ENCODE measurements at regions not wholly inside any gene's neighbourhood (a gene's known extent, or its start where the extent isn't known, plus 50 kb on each side); places are given as distances from the start of the nearest gene placed in this dataset.

- no peak overlapping the region for H3K4me3 Mint-ChIP-seq
- peaks cover 7% of the 10 kb centered on the region for H3K9me3 Mint-ChIP-seq
- POLR2A ChIA-PET, result interaction anchor here (0.7 kb wide), 1 partner anchor 625 kb away, joined by 3 read pairs; no protein-coding TSS in a partner anchor
- no peaks in the 10 kb centered on the region for H3K27me3 Mint-ChIP-seq (ENCODE audit: low read depth)
- peaks cover 2% of the 10 kb centered on the region for H3K36me3 Mint-ChIP-seq
- CTCF ChIA-PET, result interaction anchor here (1.3 to 2.6 kb wide), 4 partner anchors 53 to 186 kb away, joined by 3 to 17 read pairs (median 5); no protein-coding TSS in a partner anchor
- DNase-seq (ENCODE audit: low spot score) (no peak), ATAC-seq (no peak)
- TF ChIP-seq AR (CRISPR knock-in tag; IDR thresholded peaks at IDR 0.05) (no peak), ZNF281 (CRISPR knock-in tag; IDR thresholded peaks at IDR 0.05) (no peak), MXD4 (CRISPR knock-in tag; IDR thresholded peaks at IDR 0.05; ENCODE audit: borderline replicate concordance) (no peak), E2F5 (CRISPR knock-in tag; IDR thresholded peaks at IDR 0.05) (no peak)
- H3K27ac Mint-ChIP-seq, result no peak overlapping the region
- H3K4me1 Mint-ChIP-seq, result peaks cover 18% of the 10 kb centered on the region
Measured at GRCh38 chr15:69576948-69577351, 124.3 kb downstream of the RPLP1 start.

- peaks cover 16% of the 10 kb centered on the region for H3K4me1 Mint-ChIP-seq
- no peak overlapping the region for H3K4me3 Mint-ChIP-seq
- TF ChIP-seq ZBTB21 (CRISPR knock-in tag; IDR thresholded peaks at IDR 0.05; ENCODE audit: borderline replicate concordance), result no peak
- TF ChIP-seq ATF6 (CRISPR knock-in tag; IDR thresholded peaks at IDR 0.05), result no peak
- no peak for TF ChIP-seq EMX1 (CRISPR knock-in tag; IDR thresholded peaks at IDR 0.05)
- H3K27me3 Mint-ChIP-seq (ENCODE audit: low read depth), result no peaks in the 10 kb centered on the region
- POLR2A ChIA-PET, result no interaction called here
- no peak for ATAC-seq
- no peak for DNase-seq (ENCODE audit: low spot score)
- no peak overlapping the region for H3K27ac Mint-ChIP-seq
- peaks cover 2% of the 10 kb centered on the region for H3K36me3 Mint-ChIP-seq
- peaks cover 8% of the 10 kb centered on the region for H3K9me3 Mint-ChIP-seq
- CTCF ChIA-PET, result interaction anchor here (1.3 to 2.6 kb wide), 4 partner anchors 53 to 185 kb away, joined by 3 to 17 read pairs (median 5); no protein-coding TSS in a partner anchor
Measured at GRCh38 chr15:69577397-69577796, 124.8 kb downstream of the RPLP1 start.

GRCh38 chr15:69578252-69578651 is 125.6 kb downstream of the RPLP1 start:
- ATAC-seq (no peak), DNase-seq (ENCODE audit: low spot score) (no peak)
- H3K36me3 Mint-ChIP-seq, result peaks cover 2% of the 10 kb centered on the region
- H3K27me3 Mint-ChIP-seq (ENCODE audit: low read depth), result no peaks in the 10 kb centered on the region
- ChIA-PET POLR2A (no interaction called here), CTCF (no interaction called here)
- H3K4me1 Mint-ChIP-seq, result peaks cover 16% of the 10 kb centered on the region
- no peak overlapping the region for H3K27ac Mint-ChIP-seq
- H3K9me3 Mint-ChIP-seq, result peaks cover 8% of the 10 kb centered on the region
- no peak overlapping the region for H3K4me3 Mint-ChIP-seq
- TF ChIP-seq NR3C1 (CRISPR knock-in tag; conservative IDR thresholded peaks at IDR 0.05; ENCODE audit: low read depth) (no peak), GRHL2 (CRISPR knock-in tag; IDR thresholded peaks at IDR 0.05; ENCODE audit: insufficient replicate concordance, severe bottlenecking) (no peak), JAZF1 (CRISPR knock-in tag; IDR thresholded peaks at IDR 0.05) (no peak), TEAD4 (CRISPR knock-in tag; IDR thresholded peaks at IDR 0.05) (no peak), STAT6 (CRISPR knock-in tag; conservative IDR thresholded peaks at IDR 0.05; ENCODE audit: low read depth) (no peak), PREB (CRISPR knock-in tag; IDR thresholded peaks at IDR 0.05; ENCODE audit: borderline replicate concordance) (no peak), SOX15 (CRISPR knock-in tag; IDR thresholded peaks at IDR 0.05) (no peak), ZNF281 (CRISPR knock-in tag; IDR thresholded peaks at IDR 0.05) (no peak), FOXP1 (CRISPR knock-in tag; IDR thresholded peaks at IDR 0.05; ENCODE audit: borderline replicate concordance) (no peak)

Measured in WTC11 (cell line).